ENCODE measurements at regions not wholly inside any gene's neighbourhood (a gene's known extent, or its start where the extent isn't known, plus 50 kb on each side); places are given as distances from the start of the nearest gene placed in this dataset.

DNA sequence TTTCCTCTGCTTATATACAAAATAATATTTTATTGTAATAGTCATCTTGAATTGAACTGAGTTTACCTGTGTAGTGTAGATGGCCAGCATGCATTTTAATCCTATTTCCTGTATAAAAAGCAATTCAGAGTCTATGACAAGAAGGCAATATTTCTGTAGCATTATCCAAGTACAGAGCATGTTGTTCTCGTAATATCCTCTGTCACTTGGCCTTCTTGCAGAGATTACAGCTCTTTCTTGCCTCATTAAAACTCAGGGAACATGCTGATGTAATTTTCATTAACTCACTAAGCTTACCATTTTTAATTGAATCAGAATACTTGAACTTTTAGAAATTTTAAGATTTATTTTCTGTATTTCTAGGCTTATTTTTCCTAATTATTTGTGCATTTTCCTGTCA is 203.3 kb upstream of the AGTR1 start:
- TF ChIP-seq CTCF (IDR thresholded peaks at IDR 0.05) (no peak), POLR2A (IDR thresholded peaks at IDR 0.05; ENCODE audit: low read depth) (no peak)
